ENCODE measurements at regions not wholly inside any gene's neighbourhood (a gene's known extent, or its start where the extent isn't known, plus 50 kb on each side); places are given as distances from the start of the nearest gene placed in this dataset.

DNA sequence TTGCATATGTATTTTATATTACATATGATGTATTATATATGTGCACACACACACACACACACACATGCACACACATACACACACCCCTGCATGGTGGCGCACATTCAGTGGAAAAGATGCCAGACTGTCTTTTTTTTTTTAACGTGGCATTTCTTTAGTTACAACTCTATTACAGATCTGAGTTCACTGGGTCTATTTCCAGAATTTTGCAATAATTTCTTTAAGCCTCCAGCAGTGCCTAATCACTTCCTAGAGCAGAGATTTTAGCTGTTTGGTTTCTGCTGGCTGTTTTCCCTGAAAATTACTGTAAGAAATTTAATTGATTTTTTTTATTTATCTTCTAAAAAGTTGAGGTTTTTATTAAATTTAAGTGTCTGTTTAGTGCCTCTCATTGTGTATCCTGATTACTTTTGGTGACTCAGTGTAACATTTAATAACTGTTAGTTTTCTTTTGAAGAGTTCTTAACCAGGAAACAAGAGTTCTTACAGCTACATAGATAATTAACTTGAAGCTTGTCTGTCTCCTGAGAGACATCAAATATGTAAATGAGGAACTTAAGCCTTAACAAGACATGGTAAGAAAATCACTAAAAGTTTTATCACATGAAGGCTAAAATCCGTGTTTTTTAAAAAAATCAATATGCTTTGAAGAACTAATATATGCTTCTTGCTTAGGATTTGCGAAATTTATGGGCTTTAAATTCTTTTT, 232.0 kb downstream of the MDFIC start:
- no peak for TF ChIP-seq EZH2 (optimal IDR thresholded peaks at IDR 0.05; ENCODE audit: low read depth, low read length)
- TF ChIP-seq, protein P1, sequence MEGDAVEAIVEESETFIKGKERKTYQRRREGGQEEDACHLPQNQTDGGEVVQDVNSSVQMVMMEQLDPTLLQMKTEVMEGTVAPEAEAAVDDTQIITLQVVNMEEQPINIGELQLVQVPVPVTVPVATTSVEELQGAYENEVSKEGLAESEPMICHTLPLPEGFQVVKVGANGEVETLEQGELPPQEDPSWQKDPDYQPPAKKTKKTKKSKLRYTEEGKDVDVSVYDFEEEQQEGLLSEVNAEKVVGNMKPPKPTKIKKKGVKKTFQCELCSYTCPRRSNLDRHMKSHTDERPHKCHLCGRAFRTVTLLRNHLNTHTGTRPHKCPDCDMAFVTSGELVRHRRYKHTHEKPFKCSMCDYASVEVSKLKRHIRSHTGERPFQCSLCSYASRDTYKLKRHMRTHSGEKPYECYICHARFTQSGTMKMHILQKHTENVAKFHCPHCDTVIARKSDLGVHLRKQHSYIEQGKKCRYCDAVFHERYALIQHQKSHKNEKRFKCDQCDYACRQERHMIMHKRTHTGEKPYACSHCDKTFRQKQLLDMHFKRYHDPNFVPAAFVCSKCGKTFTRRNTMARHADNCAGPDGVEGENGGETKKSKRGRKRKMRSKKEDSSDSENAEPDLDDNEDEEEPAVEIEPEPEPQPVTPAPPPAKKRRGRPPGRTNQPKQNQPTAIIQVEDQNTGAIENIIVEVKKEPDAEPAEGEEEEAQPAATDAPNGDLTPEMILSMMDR (IDR thresholded peaks at IDR 0.05; ENCODE audit: low read length): no peak
